Prostate gland (tissue), 2 donors: ENCODE measurements at regions not wholly inside any gene's neighbourhood (a gene's known extent, or its start where the extent isn't known, plus 50 kb on each side); places are given as distances from the start of the nearest gene placed in this dataset.

Experiments used
- DNase-seq: peaks from one replicate; pipeline ENCODE4 v3.0.0-alpha.2; 2019; ENCODE audit warnings: low spot score
- H3K27ac ChIP-seq, 2 donors: fragments of 200-600 bp; sonication (generic); 2 replicates each; pipeline ENCODE4 v1.5.1; 2017 to 2019
- H3K27me3 ChIP-seq: fragments of 200-600 bp; sonication (generic); replicated peaks from 2 replicates; pipeline ENCODE4 v1.5.1; 2019; ENCODE audit not compliant: insufficient read depth
- H3K36me3 ChIP-seq, 2 donors: fragments of 200-600 bp; sonication (generic); 1 replicate in 1 of 2; 2 replicates in 1 of 2; pipeline versions ENCODE4 v1.5.1 to v1.8.1; 2017 to 2019
- H3K4me1 ChIP-seq: fragments of 200-600 bp; sonication (generic); replicated peaks from 2 replicates; pipeline ENCODE4 v1.5.1; 2019
- H3K4me3 ChIP-seq, 2 donors: fragments of 200-600 bp; sonication (generic); 2 replicates each; pipeline ENCODE4 v1.5.1; 2017 to 2019
- H3K9me3 ChIP-seq: fragments of 200-600 bp; sonication (generic); 2 replicates; pipeline ENCODE4 v1.5.1; 2017
- CTCF ChIP-seq, 4 experiments: fragments of 200-600 bp in 2 of 4; fragments of 450-650 bp in 2 of 4; sonication (generic) in 2 of 4; IDR thresholded peaks; 1 replicate in 3 of 4; 2 replicates in 1 of 4; pipeline ENCODE4 v1.5.1; 2016 to 2019; ENCODE audit warnings: antibody characterized with exemption in 4 of 4, mild to moderate bottlenecking in 2 of 4, moderate library complexity in 2 of 4
- POLR2A ChIP-seq: fragments of 450-650 bp; IDR thresholded peaks from one replicate; pipeline ENCODE4 v1.6.1; 2016; ENCODE audit warnings: antibody characterized with exemption, mild to moderate bottlenecking
- POLR2AphosphoS5 ChIP-seq: sonication (generic); formaldehyde crosslinking; IDR thresholded peaks from one replicate; pipeline ENCODE4 v1.6.1; 2017; ENCODE audit warnings: antibody characterized with exemption
- whole genome bisulfite sequencing: methylation state at CpG from one replicate; pipeline ENCODE4 v1.1.5; 2018; 5-methylcytosine and 5-hydroxymethylcytosine counted together
- intact Hi-C: fragments of 100-400 bp; cut with DNase I; formaldehyde crosslinking; loops from one replicate; pipeline ENCODE4 v1.14.2; 2022

- Histone ChIP-seq H3K36me3 (no peaks in the 10 kb centered on the region), H3K4me3 (no peak overlapping the region), H3K9me3 (no peaks in the 10 kb centered on the region), H3K27me3 (no peaks in the 10 kb centered on the region), H3K4me1 (no peaks in the 10 kb centered on the region), H3K27ac (no peak overlapping the region)
- DNase-seq = no peak
- WGBS = 37% methylated on average over 1 of the region's 1 CpG
- intact Hi-C loops = no loop called here
- TF ChIP-seq POLR2A (no peak), POLR2AphosphoS5 (no peak), CTCF (IDR thresholded peaks at IDR 0.05) (no peak)
Measured at GRCh38 chr7:13327669-13328068, 640.2 kb downstream of the ARL4A start.

- Histone ChIP-seq H3K27me3 (no peaks in the 10 kb centered on the region), H3K4me3 (no peak overlapping the region), H3K4me1 (no peaks in the 10 kb centered on the region), H3K27ac (no peak overlapping the region), H3K36me3 (no peaks in the 10 kb centered on the region), H3K9me3 (no peaks in the 10 kb centered on the region)
- intact Hi-C loops = no loop called here
- no peak for TF ChIP-seq POLR2AphosphoS5
- TF ChIP-seq CTCF (IDR thresholded peaks at IDR 0.05) = no peak
- TF ChIP-seq POLR2A = no peak
- no peak for DNase-seq
- 47% methylated on average over 1 of the region's 1 CpG for WGBS
Measured at GRCh38 chr7:13333371-13333770, 645.9 kb downstream of the ARL4A start.

GRCh38 chr7:13336227-13336626 lies 648.8 kb downstream of the ARL4A start:
- Histone ChIP-seq H3K9me3 (no peaks in the 10 kb centered on the region), H3K27ac (no peak overlapping the region), H3K4me3 (no peak overlapping the region), H3K36me3 (no peaks in the 10 kb centered on the region), H3K27me3 (no peaks in the 10 kb centered on the region), H3K4me1 (no peaks in the 10 kb centered on the region)
- intact Hi-C loops = no loop called here
- TF ChIP-seq POLR2AphosphoS5 = no peak
- no peak for TF ChIP-seq CTCF (IDR thresholded peaks at IDR 0.05)
- TF ChIP-seq POLR2A = no peak
- no peak for DNase-seq
- WGBS = 77% methylated on average over 4 of the region's 4 CpGs

GRCh38 chr7:13352677-13353076 lies 636.8 kb downstream of the ETV1 start:
- Histone ChIP-seq H3K27me3 (no peaks in the 10 kb centered on the region), H3K4me1 (no peaks in the 10 kb centered on the region), H3K36me3 (no peaks in the 10 kb centered on the region), H3K4me3 (no peak overlapping the region), H3K9me3 (no peaks in the 10 kb centered on the region), H3K27ac (no peak overlapping the region)
- TF ChIP-seq CTCF (IDR thresholded peaks at IDR 0.05) (no peak), POLR2AphosphoS5 (no peak), POLR2A (no peak)
- DNase-seq = no peak
- intact Hi-C loops = no loop called here
- 64% methylated on average over 1 of the region's 1 CpG for WGBS

- DNase-seq = no peak
- Histone ChIP-seq H3K9me3 (no peaks in the 10 kb centered on the region), H3K4me3 (no peak overlapping the region), H3K27me3 (no peaks in the 10 kb centered on the region), H3K36me3 (no peaks in the 10 kb centered on the region), H3K27ac (no peak overlapping the region), H3K4me1 (no peaks in the 10 kb centered on the region)
- no peak for TF ChIP-seq POLR2AphosphoS5
- intact Hi-C loops = no loop called here
- WGBS = 88% methylated on average over 10 of the region's 10 CpGs
Measured at GRCh38 chr7:13359656-13360055, 629.8 kb downstream of the ETV1 start.
